Kidney (tissue), 13 donors: ENCODE measurements at regions not wholly inside any gene's neighbourhood (a gene's known extent, or its start where the extent isn't known, plus 50 kb on each side); places are given as distances from the start of the nearest gene placed in this dataset.

ENCODE experiments used
- DNase-seq, 5 donors: peaks; one replicate each; pipeline ENCODE4 v3.0.0-alpha.2; 2013 to 2020
- FAIRE-seq: peaks from 2 replicates; lab custom pipeline; 2012; peaks lifted over from hg19 to GRCh38; lab: Jason Lieb, UNC
- H3K27ac ChIP-seq, 2 donors: one replicate each; pipeline ENCODE4 v1.7.0; 2013; ENCODE audit warnings: low read depth in 2 of 2, low read length in 2 of 2, inconsistent platforms in 1 of 2
- H3K27me3 ChIP-seq: one replicate; pipeline ENCODE4 v1.7.1; 2013; ENCODE audit warnings: low read length, inconsistent platforms; ENCODE audit not compliant: control insufficient read depth, insufficient read depth
- H3K36me3 ChIP-seq, 3 donors: one replicate each; pipeline versions ENCODE4 v1.7.0 to v1.7.1; 2013; ENCODE audit warnings: low read length in 3 of 3, control low read depth in 1 of 3, inconsistent platforms in 1 of 3; ENCODE audit not compliant: insufficient read depth in 3 of 3, control insufficient read depth in 2 of 3
- H3K4me1 ChIP-seq, 3 donors: one replicate each; pipeline versions ENCODE4 v1.7.0 to v1.7.1; 2013; ENCODE audit warnings: low read length in 3 of 3, inconsistent platforms in 1 of 3, low read depth in 1 of 3; ENCODE audit not compliant: control insufficient read depth in 2 of 3, insufficient read depth in 2 of 3
- H3K4me3 ChIP-seq, 3 donors: one replicate each; pipeline versions ENCODE4 v1.7.0 to v1.8.1; 2013; ENCODE audit warnings: low read length in 3 of 3, control low read depth in 1 of 3, inconsistent platforms in 1 of 3
- H3K9ac ChIP-seq, 3 donors: one replicate each; pipeline versions ENCODE4 v1.7.0 to v1.7.1; 2013; ENCODE audit warnings: low read length in 3 of 3, control low read depth in 1 of 3, inconsistent platforms in 1 of 3
- H3K9me3 ChIP-seq, 3 donors: one replicate each; pipeline versions ENCODE4 v1.7.0 to v1.7.1; 2013; ENCODE audit warnings: low read length in 3 of 3, control low read depth in 1 of 3, inconsistent platforms in 1 of 3; ENCODE audit not compliant: control insufficient read depth in 2 of 3, insufficient read depth in 1 of 3
- intact Hi-C: fragments of 100-400 bp; cut with DNase I; formaldehyde crosslinking; loops from one replicate; pipeline ENCODE4 v1.11.1; 2022
- TF ChIP-seq, protein P1 (sequence below): IDR thresholded peaks from 3 replicates; pipeline ENCODE4 v1.5.1; 2012; ENCODE audit warnings: mild to moderate bottlenecking, moderate library complexity, borderline replicate concordance; ENCODE audit not compliant: insufficient read depth; ENCODE audit errors: extremely low read depth
- donor health status: control.
- donor health status: control.
- donor health status: control.
- donor health status: control.
- donor health status: control.
- donor health status: DM: yes; HTN: yes; CAD: no.
- donor health status: Normal renal cell carcinoma (clear cell type).

DNA sequence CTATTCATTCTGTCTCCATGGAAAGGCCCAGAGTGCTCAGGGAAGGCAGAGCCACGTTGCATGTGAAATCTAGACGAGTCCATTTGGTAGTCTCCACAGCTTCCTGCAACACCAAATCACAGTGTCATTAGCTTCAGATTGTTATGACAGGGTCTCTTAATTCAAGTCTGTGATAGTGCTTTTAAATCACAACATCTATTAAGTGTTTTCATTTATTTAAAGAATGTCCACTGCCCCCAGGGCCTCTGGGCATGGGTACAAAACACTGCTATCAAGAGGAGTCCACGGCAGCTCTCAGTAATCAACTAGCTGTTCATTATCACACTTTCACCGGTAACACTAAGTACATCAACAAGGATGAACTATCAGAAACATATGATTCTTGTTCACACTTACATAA is 455.9 kb upstream of the JARID2 start:
- TF ChIP-seq, protein P1, sequence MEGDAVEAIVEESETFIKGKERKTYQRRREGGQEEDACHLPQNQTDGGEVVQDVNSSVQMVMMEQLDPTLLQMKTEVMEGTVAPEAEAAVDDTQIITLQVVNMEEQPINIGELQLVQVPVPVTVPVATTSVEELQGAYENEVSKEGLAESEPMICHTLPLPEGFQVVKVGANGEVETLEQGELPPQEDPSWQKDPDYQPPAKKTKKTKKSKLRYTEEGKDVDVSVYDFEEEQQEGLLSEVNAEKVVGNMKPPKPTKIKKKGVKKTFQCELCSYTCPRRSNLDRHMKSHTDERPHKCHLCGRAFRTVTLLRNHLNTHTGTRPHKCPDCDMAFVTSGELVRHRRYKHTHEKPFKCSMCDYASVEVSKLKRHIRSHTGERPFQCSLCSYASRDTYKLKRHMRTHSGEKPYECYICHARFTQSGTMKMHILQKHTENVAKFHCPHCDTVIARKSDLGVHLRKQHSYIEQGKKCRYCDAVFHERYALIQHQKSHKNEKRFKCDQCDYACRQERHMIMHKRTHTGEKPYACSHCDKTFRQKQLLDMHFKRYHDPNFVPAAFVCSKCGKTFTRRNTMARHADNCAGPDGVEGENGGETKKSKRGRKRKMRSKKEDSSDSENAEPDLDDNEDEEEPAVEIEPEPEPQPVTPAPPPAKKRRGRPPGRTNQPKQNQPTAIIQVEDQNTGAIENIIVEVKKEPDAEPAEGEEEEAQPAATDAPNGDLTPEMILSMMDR: no peak
- Histone ChIP-seq H3K4me3 (no peak overlapping the region), H3K36me3 (no peaks in the 10 kb centered on the region), H3K4me1 (no peaks in the 10 kb centered on the region), H3K27me3 (no peaks in the 10 kb centered on the region), H3K9ac (no peak overlapping the region), H3K27ac (no peak overlapping the region), H3K9me3 (no peaks in the 10 kb centered on the region)
- no peak for FAIRE-seq
- DNase-seq: no peak
- intact Hi-C loops: no loop called here

DNA sequence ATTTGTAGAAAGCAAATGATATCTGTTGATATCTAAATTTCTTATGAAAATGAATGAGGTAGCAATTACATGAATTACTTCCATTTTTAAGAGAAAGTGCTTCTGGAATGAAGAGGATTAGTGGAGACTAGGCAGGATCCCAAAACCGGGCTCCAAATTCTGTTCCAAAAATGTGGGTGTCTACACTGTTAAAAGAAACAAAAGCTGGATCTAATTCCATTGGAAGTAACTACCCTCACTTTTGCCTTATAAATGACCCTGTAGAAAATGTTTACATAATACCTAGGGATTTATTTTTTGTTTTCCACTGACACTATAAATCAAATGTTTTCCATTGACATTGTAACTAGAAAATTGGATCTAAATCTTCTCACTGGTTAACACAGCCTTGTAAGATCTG is 454.9 kb upstream of the JARID2 start:
- Histone ChIP-seq H3K36me3 (no peaks in the 10 kb centered on the region), H3K9me3 (no peaks in the 10 kb centered on the region), H3K4me3 (no peak overlapping the region), H3K27me3 (no peaks in the 10 kb centered on the region), H3K4me1 (no peaks in the 10 kb centered on the region), H3K9ac (no peak overlapping the region), H3K27ac (no peak overlapping the region)
- FAIRE-seq: no peak
- DNase-seq: no peak
- intact Hi-C loops: no loop called here
- TF ChIP-seq, protein P1: no peak

DNA sequence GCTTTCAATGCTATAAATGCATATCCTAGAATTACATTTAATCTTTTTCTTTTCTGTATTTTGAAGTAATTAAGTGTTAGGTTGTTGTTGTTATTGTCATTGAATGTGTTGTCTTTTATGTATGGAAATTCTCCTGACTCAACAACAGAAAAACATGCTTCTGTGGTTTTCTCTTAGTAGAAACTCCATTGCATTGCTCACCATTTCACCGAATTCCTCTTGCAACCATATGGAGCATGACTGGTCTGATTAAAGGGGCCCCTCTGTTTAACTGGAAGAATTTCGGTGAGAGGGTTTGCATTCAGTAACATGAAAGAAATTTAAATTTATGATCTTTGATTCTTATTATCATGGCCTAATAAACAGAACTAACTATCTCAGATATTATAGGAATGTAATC is 454.3 kb upstream of the JARID2 start:
- TF ChIP-seq, protein P1: no peak
- no peak overlapping the region for H3K9ac ChIP-seq
- no peaks in the 10 kb centered on the region for H3K4me1 ChIP-seq
- H3K27ac ChIP-seq: no peak overlapping the region
- no peaks in the 10 kb centered on the region for H3K36me3 ChIP-seq
- no peak for DNase-seq
- no peaks in the 10 kb centered on the region for H3K27me3 ChIP-seq
- no peak for FAIRE-seq
- H3K9me3 ChIP-seq: no peaks in the 10 kb centered on the region
- H3K4me3 ChIP-seq: no peak overlapping the region
- intact Hi-C loops: no loop called here
